ENCODE measurements at regions not wholly inside any gene's neighbourhood (a gene's known extent, or its start where the extent isn't known, plus 50 kb on each side); places are given as distances from the start of the nearest gene placed in this dataset.

DNA sequence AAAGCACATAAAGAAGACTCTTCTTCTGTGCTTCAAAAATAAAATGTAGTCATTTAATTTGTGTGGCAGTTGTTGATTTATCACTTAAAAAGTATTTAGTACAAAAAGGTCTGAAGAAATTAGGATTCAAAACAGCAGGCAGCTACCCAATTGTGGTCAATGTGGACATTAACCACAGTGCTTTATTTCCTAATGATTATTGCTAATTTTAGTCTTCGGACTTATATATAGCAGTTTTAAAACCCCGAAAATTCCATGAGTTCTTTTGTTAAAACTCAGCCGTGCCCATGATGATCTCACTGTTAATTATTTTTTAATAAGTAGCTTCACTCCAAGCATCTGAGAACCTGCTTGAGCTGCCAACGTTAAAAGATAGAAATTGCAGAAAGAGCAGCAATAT lies 594.3 kb downstream of the STK39 start:
- Histone ChIP-seq H3K4me1 (ENCODE audit: control insufficient read depth in 2 of 2, insufficient read depth in 2 of 2, low read length in 2 of 2) (no peaks in the 10 kb centered on the region), H3K9ac (ENCODE audit: low read length) (no peak overlapping the region), H3K4me3 (ENCODE audit: control extremely low read depth in 1 of 5, extremely low read depth in 1 of 5, insufficient read depth in 1 of 5, low read depth in 2 of 5, low read length in 4 of 5) (no peak overlapping the region), H3K79me2 (ENCODE audit: control insufficient read depth, insufficient read depth, low read length) (no peaks in the 10 kb centered on the region), H3K4me2 (replicated peaks; ENCODE audit: low read depth, low read length, poor library complexity, severe bottlenecking) (no peak overlapping the region), H3K9me3 (ENCODE audit: control extremely low read depth in 1 of 3, control insufficient read depth in 2 of 3, insufficient read depth in 1 of 3, low read length in 2 of 3) (no peaks in the 10 kb centered on the region), H3K27ac (ENCODE audit: low read length in 2 of 2) (no peak overlapping the region), H3K36me3 (replicated peaks in 1 of 2; ENCODE audit: control extremely low read depth in 1 of 2, control insufficient read depth in 1 of 2, extremely low read depth in 1 of 2, insufficient read depth in 2 of 2, low read length in 1 of 2) (no peaks in the 10 kb centered on the region), H4K20me1 (ENCODE audit: control insufficient read depth, insufficient read depth, low read length, poor library complexity, severe bottlenecking) (no peaks in the 10 kb centered on the region), H2AFZ (ENCODE audit: insufficient read depth, low read depth, low read length, poor library complexity, severe bottlenecking) (no peak overlapping the region), H3K27me3 (replicated peaks in 1 of 4; ENCODE audit: control extremely low read depth in 1 of 4, control insufficient read depth in 3 of 4, insufficient read depth in 4 of 4, low read length in 3 of 4) (no peaks in the 10 kb centered on the region)
- no peak for ATAC-seq (ENCODE audit: low read depth)
- no peak overlapping the region for H3K27ac Mint-ChIP-seq
- no peaks in the 10 kb centered on the region for H3K9me3 Mint-ChIP-seq (ENCODE audit: insufficient read depth)
- no peak for DNase-seq
- TF ChIP-seq CTCF (IDR thresholded peaks at IDR 0.05): no peak
- TF ChIP-seq EZH2 (IDR thresholded peaks at IDR 0.05; ENCODE audit: borderline replicate concordance, insufficient read depth, low read depth, low read length, poor library complexity, severe bottlenecking): no peak
- no peak overlapping the region for H3K4me3 Mint-ChIP-seq
- ChIA-PET CTCF (no interaction called here), POLR2A (no interaction called here)
- 100% methylated on average over 1 of the region's 4 CpGs for WGBS (ENCODE audit: insufficient coverage)
- no peaks in the 10 kb centered on the region for H3K27me3 Mint-ChIP-seq
- H3K4me1 Mint-ChIP-seq: no peaks in the 10 kb centered on the region
- intact Hi-C loops (cut with micrococcal nuclease): no loop called here

- TF ChIP-seq CTCF (IDR thresholded peaks at IDR 0.05) (no peak), EZH2 (IDR thresholded peaks at IDR 0.05; ENCODE audit: borderline replicate concordance, insufficient read depth, low read depth, low read length, poor library complexity, severe bottlenecking) (no peak)
- Histone ChIP-seq H3K4me3 (ENCODE audit: control extremely low read depth in 1 of 5, extremely low read depth in 1 of 5, insufficient read depth in 1 of 5, low read depth in 2 of 5, low read length in 4 of 5) (no peak overlapping the region), H3K9ac (ENCODE audit: low read length) (no peak overlapping the region), H3K4me1 (ENCODE audit: control insufficient read depth in 2 of 2, insufficient read depth in 2 of 2, low read length in 2 of 2) (no peaks in the 10 kb centered on the region), H3K36me3 (replicated peaks in 1 of 2; ENCODE audit: control extremely low read depth in 1 of 2, control insufficient read depth in 1 of 2, extremely low read depth in 1 of 2, insufficient read depth in 2 of 2, low read length in 1 of 2) (no peaks in the 10 kb centered on the region), H3K27ac (ENCODE audit: low read length in 2 of 2) (no peak overlapping the region), H2AFZ (ENCODE audit: insufficient read depth, low read depth, low read length, poor library complexity, severe bottlenecking) (no peak overlapping the region), H3K9me3 (ENCODE audit: control extremely low read depth in 1 of 3, control insufficient read depth in 2 of 3, insufficient read depth in 1 of 3, low read length in 2 of 3) (no peaks in the 10 kb centered on the region), H3K4me2 (replicated peaks; ENCODE audit: low read depth, low read length, poor library complexity, severe bottlenecking) (no peak overlapping the region), H3K27me3 (replicated peaks in 1 of 4; ENCODE audit: control extremely low read depth in 1 of 4, control insufficient read depth in 3 of 4, insufficient read depth in 4 of 4, low read length in 3 of 4) (no peaks in the 10 kb centered on the region), H4K20me1 (ENCODE audit: control insufficient read depth, insufficient read depth, low read length, poor library complexity, severe bottlenecking) (no peaks in the 10 kb centered on the region), H3K79me2 (ENCODE audit: control insufficient read depth, insufficient read depth, low read length) (no peaks in the 10 kb centered on the region)
- Mint-ChIP-seq H3K4me1 (no peaks in the 10 kb centered on the region), H3K27me3 (no peaks in the 10 kb centered on the region), H3K9me3 (ENCODE audit: insufficient read depth) (no peaks in the 10 kb centered on the region), H3K27ac (no peak overlapping the region), H3K4me3 (no peak overlapping the region)
- ATAC-seq (ENCODE audit: low read depth) (no peak), DNase-seq (no peak)
- intact Hi-C loops (cut with micrococcal nuclease): no loop called here
- CTCF ChIA-PET: no interaction called here
- POLR2A ChIA-PET: no interaction called here
Measured at GRCh38 chr2:167652401-167652800, 595.0 kb downstream of the STK39 start.
